ENCODE measurements at regions not wholly inside any gene's neighbourhood (a gene's known extent, or its start where the extent isn't known, plus 50 kb on each side); places are given as distances from the start of the nearest gene placed in this dataset.

GRCh38 chr6:48979085-48979484 lies 484.0 kb downstream of the MMUT start (continued):
- TF ChIP-seq CUX1 (IDR thresholded peaks at IDR 0.05; ENCODE audit: insufficient replicate concordance, low read depth, low read length) (no peak), CBX3 (IDR thresholded peaks at IDR 0.05; ENCODE audit: borderline replicate concordance, low read depth) (no peak), MYC (IDR thresholded peaks at IDR 0.05; ENCODE audit: insufficient read depth, insufficient read length, insufficient replicate concordance, low read length, severe bottlenecking) (no peak)

- DNase-seq (ENCODE audit: low read depth, low spot score) (no peak), FAIRE-seq (no peak), ATAC-seq (no peak)
- H4K20me1 ChIP-seq (ENCODE audit: control insufficient read depth, insufficient read depth): no peaks in the 10 kb centered on the region
- H3K27ac ChIP-seq (ENCODE audit: control insufficient read depth, insufficient read depth): no peak overlapping the region
- no peak overlapping the region for H3K4me2 ChIP-seq (ENCODE audit: control insufficient read depth, insufficient read depth)
- ChIA-PET POLR2A (no interaction called here), CTCF (interaction anchor here (0.6 kb wide), 1 partner anchor 70 kb away, joined by 3 read pairs; no protein-coding TSS in a partner anchor), SMC1A (ENCODE audit: uncharacterized antibody, unreplicated experiment) (no interaction called here), RAD21 (ENCODE audit: unreplicated experiment) (no interaction called here)
- H3K9me3 ChIP-seq (replicated peaks; ENCODE audit: control insufficient read depth, insufficient read depth, low read length): no peaks in the 10 kb centered on the region
- H2AFZ ChIP-seq (ENCODE audit: control insufficient read depth, low read depth, low read length): no peak overlapping the region
- no peaks in the 10 kb centered on the region for H3K79me2 ChIP-seq (ENCODE audit: control insufficient read depth, insufficient read depth, low read length)
- in situ Hi-C loops (cut with MboI) (no loop called here), intact Hi-C loops (cut with micrococcal nuclease; ENCODE audit: unreplicated experiment) (no loop called here)
- BruUV-seq (replicated peaks): no TSS peak
- H3K4me1 ChIP-seq (ENCODE audit: control insufficient read depth, insufficient read depth, low read length): no peaks in the 10 kb centered on the region
- TF ChIP-seq MLLT1 (IDR thresholded peaks at IDR 0.05): no peak
- no peak for TF ChIP-seq TARDBP (IDR thresholded peaks at IDR 0.05; ENCODE audit: borderline replicate concordance)
- no peak for TF ChIP-seq IKZF2 (IDR thresholded peaks at IDR 0.05)
- TF ChIP-seq DPF2 (IDR thresholded peaks at IDR 0.05): no peak
- TF ChIP-seq EED (IDR thresholded peaks at IDR 0.05; ENCODE audit: low read depth): no peak
- no peak for TF ChIP-seq CHD1 (IDR thresholded peaks at IDR 0.05; ENCODE audit: low read depth, low read length)
- no peak for TF ChIP-seq ZNF622 (IDR thresholded peaks at IDR 0.05)
- WGBS (ENCODE audit: insufficient coverage, insufficient replicate concordance, low lambda C conversion rate, missing lambda C conversion rate): 22% methylated on average over 3 of the region's 3 CpGs
- H3K27me3 ChIP-seq (replicated peaks in 1 of 2; ENCODE audit: control insufficient read depth in 2 of 2, insufficient read depth in 2 of 2, low read length in 1 of 2): no peaks in the 10 kb centered on the region
- H3K4me3 ChIP-seq: no peak overlapping the region
- H3K36me3 ChIP-seq (ENCODE audit: control insufficient read depth in 2 of 2, insufficient read depth in 2 of 2, low read length in 1 of 2): no peaks in the 10 kb centered on the region
- H3K9ac ChIP-seq (ENCODE audit: control insufficient read depth, insufficient read depth, low read length): no peak overlapping the region
Measured at GRCh38 chr6:48978016-48978415, 485.0 kb downstream of the MMUT start.

Measured in GM12878 (cell line).